GM23248 (cell line): ENCODE measurements at regions not wholly inside any gene's neighbourhood (a gene's known extent, or its start where the extent isn't known, plus 50 kb on each side); places are given as distances from the start of the nearest gene placed in this dataset.

ENCODE experiments used
- DNase-seq: peaks from one replicate; pipeline ENCODE4 v3.0.0-alpha.2; 2015
- H2AFZ ChIP-seq: fragments of 200-600 bp; sonication (generic); 2 replicates; pipeline ENCODE4 v1.6.1; 2016; ENCODE audit warnings: antibody characterized with exemption
- H3F3A ChIP-seq: fragments of 200-600 bp; sonication (generic); 2 replicates; pipeline ENCODE4 v1.6.1; 2016; ENCODE audit warnings: mild to moderate bottlenecking, antibody characterized with exemption, mixed run types; ENCODE audit not compliant: insufficient read depth
- H3K27ac ChIP-seq: fragments of 200-600 bp; sonication (generic); 2 replicates; pipeline ENCODE4 v1.5.1; 2016; ENCODE audit warnings: mild to moderate bottlenecking
- H3K27me3 ChIP-seq: fragments of 200-600 bp; sonication (generic); replicated peaks from 2 replicates; pipeline ENCODE4 v1.6.1; 2016; ENCODE audit warnings: mild to moderate bottlenecking; ENCODE audit not compliant: insufficient read depth
- H3K36me3 ChIP-seq: fragments of 200-600 bp; sonication (generic); 2 replicates; pipeline ENCODE4 v1.6.1; 2016; ENCODE audit warnings: low read depth, mild to moderate bottlenecking
- H3K4me1 ChIP-seq: fragments of 200-600 bp; sonication (generic); 2 replicates; pipeline ENCODE4 v1.6.1; 2016; ENCODE audit warnings: mild to moderate bottlenecking; ENCODE audit not compliant: insufficient read depth
- H3K4me2 ChIP-seq: fragments of 200-600 bp; sonication (generic); one replicate; pipeline ENCODE4 v1.6.1; 2016; ENCODE audit warnings: mild to moderate bottlenecking; ENCODE audit not compliant: unreplicated experiment
- H3K4me3 ChIP-seq: fragments of 200-600 bp; sonication (generic); 2 replicates; pipeline ENCODE4 v1.5.1; 2016; ENCODE audit warnings: mild to moderate bottlenecking
- H3K79me2 ChIP-seq: fragments of 200-600 bp; sonication (generic); 2 replicates; pipeline ENCODE4 v1.6.1; 2016; ENCODE audit warnings: mild to moderate bottlenecking; ENCODE audit not compliant: insufficient read depth
- H3K9ac ChIP-seq: fragments of 200-600 bp; sonication (generic); 2 replicates; pipeline ENCODE4 v1.6.1; 2016; ENCODE audit warnings: mild to moderate bottlenecking
- H3K9me2 ChIP-seq: fragments of 200-600 bp; sonication (generic); 2 replicates; pipeline ENCODE4 v1.6.1; 2016; ENCODE audit warnings: mixed run types, mild to moderate bottlenecking, moderate library complexity; ENCODE audit not compliant: insufficient read depth
- H3K9me3 ChIP-seq: fragments of 200-600 bp; sonication (generic); one replicate; pipeline ENCODE4 v1.6.1; 2017; ENCODE audit warnings: low read depth
- H4K20me1 ChIP-seq: fragments of 200-600 bp; sonication (generic); 2 replicates; pipeline ENCODE4 v1.6.0; 2016; ENCODE audit not compliant: insufficient read depth
- EZH2 ChIP-seq: fragments of 200-600 bp; sonication (generic); IDR thresholded peaks from 2 replicates; pipeline ENCODE4 v1.6.1; 2018; ENCODE audit warnings: antibody characterized with exemption, mild to moderate bottlenecking; ENCODE audit not compliant: insufficient read depth, poor library complexity, severe bottlenecking
- EZH2phosphoT487 ChIP-seq: fragments of 200-600 bp; sonication (generic); IDR thresholded peaks from 2 replicates; pipeline ENCODE4 v1.6.1; 2018; ENCODE audit warnings: antibody characterized with exemption, moderate library complexity, mild to moderate bottlenecking, low read depth; ENCODE audit not compliant: insufficient read depth
- WGBS, 2 experiments: methylation state at CpG; one replicate each; pipeline ENCODE4 v1.1.6; 2015 to 2017; ENCODE audit warnings: low lambda C conversion rate in 2 of 2, low coverage in 1 of 2; ENCODE audit errors: missing lambda C conversion rate in 2 of 2; 5-methylcytosine and 5-hydroxymethylcytosine counted together
- in situ Hi-C: fragments of 300-500 bp; cut with MboI; formaldehyde crosslinking; loops from 2 replicates; pipeline ENCODE4 v1.15.0; 2020

- 31 to 35% methylated on average over 7 of the region's 7 CpGs for WGBS, 2 experiments
- H3K27me3 ChIP-seq: 0 out of 2 replicates have a peak, but pooled peaks cover 12% of the 10 kb centered on the region
- no peaks in the 10 kb centered on the region for H3K9me3 ChIP-seq
- H3K4me1 ChIP-seq: no peaks in the 10 kb centered on the region
- no peaks in the 10 kb centered on the region for H3K36me3 ChIP-seq
- H3F3A ChIP-seq: no peaks in the 10 kb centered on the region
- H4K20me1 ChIP-seq: no peaks in the 10 kb centered on the region
- H3K4me3 ChIP-seq: no peak overlapping the region
- H2AFZ ChIP-seq: no peak overlapping the region
- no peak for TF ChIP-seq EZH2phosphoT487
- TF ChIP-seq EZH2: no peak
- DNase-seq: peak; percentile 33
- no peaks in the 10 kb centered on the region for H3K9me2 ChIP-seq
- in situ Hi-C loops: no loop called here
- no peak overlapping the region for H3K9ac ChIP-seq
- no peaks in the 10 kb centered on the region for H3K79me2 ChIP-seq
- no peak overlapping the region for H3K27ac ChIP-seq
- no peak overlapping the region for H3K4me2 ChIP-seq
Observed at GRCh38 chr2:88831792-88832248, 140.3 kb downstream of the RPIA start.

DNA sequence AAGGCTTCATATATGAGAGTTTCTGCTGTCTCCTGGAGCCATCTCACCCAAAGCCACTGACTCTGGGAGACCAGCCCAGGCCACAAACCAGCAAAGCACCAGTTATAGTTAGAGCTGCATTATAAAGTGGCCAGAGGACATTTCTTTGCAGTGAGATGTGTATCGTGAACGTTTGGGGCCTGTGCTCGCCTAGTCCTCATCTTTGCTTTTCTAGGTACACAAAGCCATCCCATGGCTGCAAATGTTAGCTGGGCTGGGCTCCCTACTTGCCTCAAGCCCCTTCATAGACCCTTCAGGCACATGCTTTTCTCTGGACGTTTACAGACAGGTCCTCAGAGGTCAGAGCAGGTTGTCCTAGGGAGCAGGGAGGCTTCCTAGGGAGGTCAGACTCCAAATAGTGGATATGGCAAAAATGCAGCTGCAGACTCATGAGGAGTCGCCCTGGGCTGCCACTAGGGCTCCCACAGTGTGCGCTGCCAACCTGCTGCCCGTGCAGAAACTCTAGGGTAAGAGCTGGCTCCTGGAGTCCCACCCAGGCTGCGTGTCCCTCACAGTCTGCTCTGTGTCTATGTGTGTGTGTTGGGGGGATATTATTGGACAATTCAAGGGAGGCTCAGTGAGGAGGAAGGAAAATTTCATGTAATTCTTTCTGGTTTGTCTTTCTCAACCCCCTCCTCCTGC lies 141.0 kb downstream of the RPIA start:
- TF ChIP-seq EZH2 (no peak), EZH2phosphoT487 (no peak)
- in situ Hi-C loops: no loop called here
- Histone ChIP-seq H3K9me3 (no peaks in the 10 kb centered on the region), H3F3A (no peaks in the 10 kb centered on the region), H3K4me1 (no peaks in the 10 kb centered on the region), H2AFZ (no peak overlapping the region), H4K20me1 (no peaks in the 10 kb centered on the region), H3K27ac (no peak overlapping the region), H3K79me2 (no peaks in the 10 kb centered on the region), H3K4me3 (no peak overlapping the region), H3K36me3 (no peaks in the 10 kb centered on the region), H3K4me2 (no peak overlapping the region), H3K9ac (no peak overlapping the region), H3K27me3 (peaks cover 13% of the 10 kb centered on the region; the same call in 1 of the 2 replicates), H3K9me2 (no peaks in the 10 kb centered on the region)
- DNase-seq: no peak
- WGBS, 2 experiments: 46 to 48% methylated on average over 8 of the region's 8 CpGs

- no peaks in the 10 kb centered on the region for H3F3A ChIP-seq
- WGBS, 2 experiments: 62 to 79% methylated on average over 1 of the region's 1 CpG
- DNase-seq: no peak
- H3K9ac ChIP-seq: no peak overlapping the region
- H3K4me3 ChIP-seq: no peak overlapping the region
- no peaks in the 10 kb centered on the region for H3K9me3 ChIP-seq
- H3K36me3 ChIP-seq: no peaks in the 10 kb centered on the region
- peaks cover 15% of the 10 kb centered on the region; the same call in 1 of the 2 replicates for H3K27me3 ChIP-seq
- H2AFZ ChIP-seq: no peak overlapping the region
- H3K4me1 ChIP-seq: no peaks in the 10 kb centered on the region
- H3K79me2 ChIP-seq: no peaks in the 10 kb centered on the region
- no peak overlapping the region for H3K4me2 ChIP-seq
- no peaks in the 10 kb centered on the region for H3K9me2 ChIP-seq
- no peak for TF ChIP-seq EZH2
- TF ChIP-seq EZH2phosphoT487: no peak
- H4K20me1 ChIP-seq: no peaks in the 10 kb centered on the region
- H3K27ac ChIP-seq: no peak overlapping the region
- in situ Hi-C loops: no loop called here
Observed at GRCh38 chr2:88832992-88833389, 141.5 kb downstream of the RPIA start.

GRCh38 chr2:88834376-88834775 lies 142.9 kb downstream of the RPIA start:
- in situ Hi-C loops: no loop called here
- H3K4me1 ChIP-seq: no peaks in the 10 kb centered on the region
- H3K9me3 ChIP-seq: no peaks in the 10 kb centered on the region
- H4K20me1 ChIP-seq: no peaks in the 10 kb centered on the region
- no peak overlapping the region for H2AFZ ChIP-seq
- no peak overlapping the region for H3K9ac ChIP-seq
- H3K4me3 ChIP-seq: no peak overlapping the region
- H3K9me2 ChIP-seq: no peaks in the 10 kb centered on the region
- DNase-seq: no peak
- H3K4me2 ChIP-seq: no peak overlapping the region
- no peak for TF ChIP-seq EZH2
- TF ChIP-seq EZH2phosphoT487: no peak
- H3K79me2 ChIP-seq: no peaks in the 10 kb centered on the region
- H3F3A ChIP-seq: no peaks in the 10 kb centered on the region
- H3K27me3 ChIP-seq: peaks cover 23% of the 10 kb centered on the region; the same call in 1 of the 2 replicates
- H3K27ac ChIP-seq: no peak overlapping the region
- H3K36me3 ChIP-seq: no peaks in the 10 kb centered on the region

DNA sequence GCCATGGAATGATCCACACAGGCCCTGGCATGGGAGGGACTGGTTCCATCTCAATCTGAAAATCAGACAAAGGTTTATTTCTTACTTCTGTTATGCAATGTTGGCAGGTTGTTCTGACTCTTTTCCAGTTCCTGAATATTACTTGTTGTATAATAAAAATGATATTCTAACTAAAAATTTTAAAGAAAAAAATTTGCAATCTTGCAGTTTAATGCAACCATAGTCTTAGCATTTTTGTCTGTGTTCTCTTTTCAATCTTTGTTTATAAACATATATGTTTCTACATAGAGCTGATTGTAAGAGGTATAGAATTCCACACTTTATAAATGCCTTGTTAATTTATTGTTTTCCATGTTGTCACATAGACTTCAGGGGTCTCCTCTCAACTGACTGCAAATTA lies 143.4 kb downstream of the RPIA start:
- in situ Hi-C loops: no loop called here
- H2AFZ ChIP-seq: no peak overlapping the region
- TF ChIP-seq EZH2phosphoT487: no peak
- no peak for TF ChIP-seq EZH2
- H3K9me2 ChIP-seq: no peaks in the 10 kb centered on the region
- no peaks in the 10 kb centered on the region for H3F3A ChIP-seq
- H3K36me3 ChIP-seq: no peaks in the 10 kb centered on the region
- H3K27ac ChIP-seq: no peak overlapping the region
- no peaks in the 10 kb centered on the region for H3K4me1 ChIP-seq
- no peak overlapping the region for H3K4me2 ChIP-seq
- H3K9me3 ChIP-seq: no peaks in the 10 kb centered on the region
- no peaks in the 10 kb centered on the region for H3K79me2 ChIP-seq
- H3K4me3 ChIP-seq: no peak overlapping the region
- no peaks in the 10 kb centered on the region for H4K20me1 ChIP-seq
- H3K9ac ChIP-seq: no peak overlapping the region
- H3K27me3 ChIP-seq: peaks cover 23% of the 10 kb centered on the region; the same call in 1 of the 2 replicates
- DNase-seq: no peak
